ENCODE measurements at regions not wholly inside any gene's neighbourhood (a gene's known extent, or its start where the extent isn't known, plus 50 kb on each side); places are given as distances from the start of the nearest gene placed in this dataset.

GRCh38 chr13:91232716-91233115, 114.8 kb upstream of the MIR17HG start:
- Histone ChIP-seq H3K9me1 (ENCODE audit: insufficient read depth, low read length) (no peaks in the 10 kb centered on the region), H3K27ac (ENCODE audit: insufficient read depth, low read length) (no peak overlapping the region), H2BK120ac (ENCODE audit: low read depth, low read length) (no peak overlapping the region), H3K9ac (ENCODE audit: low read depth, low read length) (no peak overlapping the region), H3K27me3 (ENCODE audit: control insufficient read depth, insufficient read depth, low read length) (no peaks in the 10 kb centered on the region), H3K79me1 (ENCODE audit: low read depth in 1 of 2, low read length in 2 of 2) (no peaks in the 10 kb centered on the region), H2AFZ (replicated peaks; ENCODE audit: low read length, poor library complexity) (no peak overlapping the region), H4K91ac (ENCODE audit: insufficient read depth, low read depth, low read length) (no peak overlapping the region), H3K14ac (replicated peaks; ENCODE audit: low read depth, low read length) (no peak overlapping the region), H3K4me3 (ENCODE audit: insufficient read depth, low read depth, low read length) (no peak overlapping the region), H2AK9ac (replicated peaks; ENCODE audit: low read depth, low read length, poor library complexity) (no peak overlapping the region), H3K9me3 (ENCODE audit: control insufficient read depth, insufficient read depth, low read length) (no peaks in the 10 kb centered on the region), H4K5ac (ENCODE audit: low read depth, low read length) (no peak overlapping the region), H2AK5ac (ENCODE audit: low read depth, low read length) (no peak overlapping the region), H3K4me2 (ENCODE audit: low read depth, low read length) (no peak overlapping the region), H4K20me1 (ENCODE audit: insufficient read depth, low read length) (no peaks in the 10 kb centered on the region), H2BK15ac (ENCODE audit: low read depth, low read length) (no peak overlapping the region), H3K18ac (ENCODE audit: low read depth, low read length) (no peak overlapping the region), H3K23ac (ENCODE audit: low read depth, low read length) (no peak overlapping the region), H4K8ac (ENCODE audit: low read depth in 2 of 2, low read length in 2 of 2) (no peak overlapping the region), H2BK20ac (ENCODE audit: low read depth, low read length) (no peak overlapping the region), H2BK5ac (ENCODE audit: low read depth, low read length, poor library complexity, severe bottlenecking) (no peak overlapping the region), H3K4ac (ENCODE audit: low read depth, low read length) (no peak overlapping the region), H3K36me3 (ENCODE audit: control insufficient read depth, insufficient read depth, low read length) (no peaks in the 10 kb centered on the region), H3K4me1 (ENCODE audit: control insufficient read depth, insufficient read depth, low read length) (no peaks in the 10 kb centered on the region), H3K56ac (ENCODE audit: extremely low read depth, insufficient read depth, low read length) (no peak overlapping the region)
- BruUV-seq (replicated peaks) = no TSS peak
- TF ChIP-seq USF2 (IDR thresholded peaks at IDR 0.05; ENCODE audit: low read depth, low read length) (no peak), RFX5 (IDR thresholded peaks at IDR 0.05; ENCODE audit: low read depth, low read length) (no peak), MAFK (IDR thresholded peaks at IDR 0.05; ENCODE audit: low read depth, low read length) (no peak), FOS (IDR thresholded peaks at IDR 0.05; ENCODE audit: low read depth, low read length) (no peak), RAD21 (IDR thresholded peaks at IDR 0.05; ENCODE audit: low read length) (no peak), CEBPB (IDR thresholded peaks at IDR 0.05; ENCODE audit: low read depth, low read length) (no peak), RCOR1 (IDR thresholded peaks at IDR 0.05; ENCODE audit: insufficient replicate concordance, low read length) (no peak), MAZ (IDR thresholded peaks at IDR 0.05; ENCODE audit: borderline replicate concordance, low read depth, low read length) (no peak)
- in situ Hi-C loops (cut with MboI; ENCODE audit: low sequenced_read_pairs) = no loop called here
- dilution Hi-C loops (cut with HindIII; ENCODE audit: low sequenced_read_pairs, unreplicated experiment) = no loop called here
- ATAC-seq (ENCODE audit: low read depth) = no peak
- ChIA-PET POLR2A (ENCODE audit: unreplicated experiment) (no interaction called here), CTCF (no interaction called here)
- DNase-seq = no peak
- intact Hi-C loops (cut with micrococcal nuclease) = no loop called here

All from IMR-90 (cell line).